GM19463 (cell line): ENCODE measurements at regions not wholly inside any gene's neighbourhood (a gene's known extent, or its start where the extent isn't known, plus 50 kb on each side); places are given as distances from the start of the nearest gene placed in this dataset.

ENCODE experiments used
- ATAC-seq: cut with Tn5 transposase; IDR thresholded peaks from one replicate; pipeline ENCODE4 v1.9.1; 2021; ENCODE audit warnings: mild to moderate bottlenecking, moderate library complexity; ENCODE audit not compliant: unreplicated experiment

DNA sequence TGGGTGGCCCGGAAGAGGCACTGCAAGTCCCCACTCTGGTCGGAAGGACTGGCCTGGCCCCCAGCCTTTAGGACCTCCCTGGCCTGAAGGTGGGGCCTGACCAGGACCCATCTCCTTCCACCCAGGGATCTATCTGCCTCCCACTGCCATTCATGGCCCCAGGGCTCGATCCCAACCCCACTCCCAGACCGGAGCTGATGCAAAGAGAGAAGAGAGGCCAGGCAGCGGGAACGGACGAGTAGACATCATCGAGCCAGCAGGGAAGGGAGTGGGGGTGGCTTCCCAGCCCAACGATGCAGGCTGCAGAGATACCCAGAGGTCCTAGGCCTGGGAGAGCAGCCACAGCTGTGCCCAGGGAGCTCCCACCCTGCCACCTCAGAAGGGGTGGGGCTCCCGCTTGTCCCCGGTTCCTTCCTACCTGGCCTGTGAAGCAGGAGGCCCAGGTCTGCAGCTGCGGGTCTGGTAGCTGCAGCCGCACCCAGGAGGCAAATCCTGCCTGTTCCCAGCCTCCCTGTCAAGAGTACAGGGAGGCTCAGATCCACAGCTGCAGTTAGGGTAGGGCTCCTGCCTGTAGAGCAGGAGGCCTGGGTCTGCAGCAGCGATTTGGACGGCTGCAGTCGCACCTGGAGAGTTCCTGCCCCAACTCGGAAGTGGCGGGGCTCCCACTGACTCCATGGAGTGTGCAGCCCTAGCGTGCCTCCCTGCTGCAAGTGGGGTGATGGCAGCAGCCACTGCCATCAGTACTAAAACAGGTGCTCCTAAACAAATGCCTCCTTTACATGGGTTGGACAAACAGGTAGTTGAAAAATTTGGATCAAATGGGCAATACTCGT lies 1151.0 kb upstream of the PHF14 start:
- no peak for ATAC-seq

DNA sequence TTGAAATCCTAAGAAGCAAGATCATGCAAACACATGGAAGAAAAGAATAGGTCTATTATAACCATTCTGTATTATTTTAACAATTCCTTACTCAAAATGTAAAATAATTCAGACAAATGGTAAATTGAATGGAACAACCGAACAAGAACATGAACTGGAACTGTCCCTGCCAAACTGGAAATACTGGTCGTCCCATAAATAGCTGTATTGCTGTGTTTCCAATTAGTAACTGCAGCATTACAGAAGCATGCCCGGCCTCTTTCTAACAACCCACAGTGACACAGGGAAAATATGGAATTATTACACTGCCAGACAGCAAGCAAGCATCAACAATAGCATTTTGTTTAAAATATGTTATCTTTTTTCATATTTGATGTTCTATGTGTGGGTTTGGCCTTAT lies 1138.5 kb upstream of the PHF14 start:
- no peak for ATAC-seq

DNA sequence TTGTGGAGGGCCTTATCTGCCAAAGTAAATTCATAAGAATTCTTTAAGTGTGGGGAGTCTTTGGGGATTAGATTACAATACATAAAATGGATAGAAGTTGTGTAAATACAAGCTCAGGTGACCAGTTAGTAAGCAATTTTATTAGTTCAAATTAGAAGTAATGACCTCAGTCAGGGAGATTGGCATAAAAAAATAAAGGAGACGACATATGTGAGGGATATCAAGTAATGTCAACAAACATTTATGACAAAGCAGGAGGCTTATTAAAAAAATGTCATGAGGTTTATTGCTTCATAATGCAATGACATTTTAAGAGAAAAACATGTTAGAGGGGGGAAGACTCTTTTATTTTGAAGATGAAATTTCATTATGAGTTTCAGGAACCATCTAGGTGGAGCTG lies 1137.0 kb upstream of the PHF14 start:
- ATAC-seq = no peak

GRCh38 chr7:9842301-9842700 lies 1131.4 kb upstream of the PHF14 start:
- ATAC-seq = no peak

GRCh38 chr7:9846902-9847301 lies 1126.8 kb upstream of the PHF14 start:
- no peak for ATAC-seq

DNA sequence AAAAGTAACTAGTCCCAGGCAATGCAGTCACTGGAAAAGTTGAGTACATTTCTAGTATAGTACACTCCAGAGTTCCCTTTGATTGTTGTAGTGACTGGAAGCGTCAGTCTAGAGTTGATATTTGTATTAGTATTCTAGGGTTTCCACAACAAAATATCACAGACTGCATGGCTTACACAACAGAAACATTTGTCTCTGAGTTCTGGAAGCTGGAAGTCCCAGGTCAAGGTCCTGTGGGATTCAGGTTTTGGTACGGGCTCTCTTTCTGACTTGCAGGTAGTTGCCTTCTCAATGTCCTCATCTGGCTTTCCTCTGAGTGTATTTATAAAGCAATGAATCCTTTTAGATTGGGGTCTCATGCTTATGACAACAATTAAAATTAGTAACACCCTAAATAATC lies 1119.1 kb upstream of the PHF14 start:
- ATAC-seq = no peak

GRCh38 chr7:9856668-9857067 lies 1117.0 kb upstream of the PHF14 start:
- no peak for ATAC-seq

- no peak for ATAC-seq
Measured at GRCh38 chr7:9863545-9863944, 1110.1 kb upstream of the PHF14 start.

DNA sequence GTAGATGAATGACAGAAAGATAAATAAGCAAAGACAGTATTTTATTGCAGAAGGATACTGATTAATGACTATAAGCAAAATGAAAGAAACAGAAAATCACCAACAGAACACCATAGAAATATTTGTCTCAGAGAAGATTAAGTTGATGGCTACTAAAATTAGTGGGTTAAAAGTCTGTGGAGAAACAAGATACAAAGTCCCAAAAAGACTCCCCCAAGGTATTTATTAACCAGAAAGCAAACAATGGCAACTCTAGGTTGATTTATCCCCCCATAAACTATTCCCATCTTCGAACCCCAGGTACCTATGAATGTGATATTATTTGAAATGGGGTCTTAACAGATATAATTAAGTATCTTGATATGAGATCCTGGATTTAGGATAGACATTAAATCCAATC lies 1104.5 kb upstream of the PHF14 start:
- ATAC-seq = no peak

- no peak for ATAC-seq
Measured at GRCh38 chr7:9869566-9869965, 1104.1 kb upstream of the PHF14 start.

- ATAC-seq = no peak
Measured at GRCh38 chr7:9870674-9871073, 1103.0 kb upstream of the PHF14 start.

DNA sequence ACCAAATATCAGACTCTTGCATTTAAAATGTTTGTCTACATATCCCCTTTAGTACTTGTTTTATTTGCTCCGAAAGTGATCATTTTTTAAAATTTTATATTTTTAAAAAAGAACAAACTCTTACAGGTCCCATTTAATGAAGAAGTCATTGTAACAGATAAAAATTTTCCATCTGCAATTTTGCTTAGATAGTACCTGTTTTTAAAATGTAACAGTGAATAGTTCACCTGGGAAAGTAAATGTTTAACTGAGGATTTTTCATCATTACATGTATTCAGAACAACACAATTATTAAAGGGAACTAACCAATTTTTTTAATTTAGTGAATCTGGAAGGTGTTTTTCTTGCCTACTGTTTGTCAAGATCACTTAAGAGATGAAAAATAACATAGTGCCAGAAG lies 1099.5 kb upstream of the PHF14 start:
- no peak for ATAC-seq

- no peak for ATAC-seq
Measured at GRCh38 chr7:9876053-9876452, 1097.6 kb upstream of the PHF14 start.

DNA sequence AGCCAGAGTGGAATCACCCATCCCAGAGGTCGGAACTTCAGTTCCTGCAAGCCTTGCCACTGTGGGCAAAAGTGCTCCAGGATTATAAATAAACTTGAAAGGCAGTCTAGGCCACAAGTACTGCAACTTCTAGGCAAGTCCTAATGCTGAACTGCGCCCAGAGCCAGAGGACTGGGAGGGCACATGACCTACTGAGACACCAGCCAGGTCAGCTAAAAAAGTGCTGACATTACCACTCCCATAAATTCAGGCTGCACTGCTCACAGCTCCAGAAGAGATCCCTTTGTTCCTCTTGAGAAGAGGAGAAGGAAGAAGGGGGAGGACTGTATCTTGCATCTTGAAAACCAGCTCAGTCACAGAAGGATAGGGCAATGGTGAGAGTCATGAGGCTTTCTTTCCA lies 1084.1 kb upstream of the PHF14 start:
- ATAC-seq = no peak

DNA sequence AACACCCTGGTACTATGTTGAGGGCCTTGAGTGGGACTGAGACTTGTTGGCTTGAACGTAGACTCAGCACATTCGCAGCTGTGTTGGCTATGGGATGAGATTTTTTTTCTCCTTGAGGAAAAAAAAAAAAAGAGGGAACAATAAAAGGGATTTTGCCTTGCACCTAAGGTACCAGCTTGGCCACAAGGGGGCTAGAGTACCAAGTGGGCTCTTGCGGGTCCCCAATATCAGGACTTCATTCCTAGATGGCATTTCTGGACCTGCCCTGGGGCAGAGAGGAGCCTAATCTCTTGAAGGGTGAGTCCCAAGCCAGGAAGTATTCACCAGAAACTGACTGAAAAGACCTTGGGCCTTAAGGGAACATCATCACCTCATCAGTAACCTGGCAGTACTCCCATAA lies 1083.6 kb upstream of the PHF14 start:
- ATAC-seq = no peak

DNA sequence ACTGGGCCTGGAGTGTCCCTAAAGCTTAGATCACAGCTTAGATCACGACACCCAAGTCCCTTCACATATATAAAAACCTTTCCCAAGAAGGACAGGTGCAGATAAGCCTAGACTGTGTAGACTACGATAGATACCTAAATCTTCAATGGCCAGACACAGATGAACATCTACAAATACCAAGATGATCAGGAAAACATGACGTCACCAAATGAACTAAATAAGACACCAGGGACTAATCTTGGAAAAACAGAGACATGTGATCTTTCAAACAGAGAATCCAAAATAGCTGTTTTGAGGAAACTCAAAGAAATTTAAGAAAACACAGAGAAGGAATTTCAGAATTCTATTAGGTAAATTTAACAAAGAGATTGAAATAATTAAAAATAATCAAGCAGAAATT lies 1082.6 kb upstream of the PHF14 start:
- no peak for ATAC-seq

- ATAC-seq = no peak
Measured at GRCh38 chr7:9900339-9900738, 1073.3 kb upstream of the PHF14 start.

DNA sequence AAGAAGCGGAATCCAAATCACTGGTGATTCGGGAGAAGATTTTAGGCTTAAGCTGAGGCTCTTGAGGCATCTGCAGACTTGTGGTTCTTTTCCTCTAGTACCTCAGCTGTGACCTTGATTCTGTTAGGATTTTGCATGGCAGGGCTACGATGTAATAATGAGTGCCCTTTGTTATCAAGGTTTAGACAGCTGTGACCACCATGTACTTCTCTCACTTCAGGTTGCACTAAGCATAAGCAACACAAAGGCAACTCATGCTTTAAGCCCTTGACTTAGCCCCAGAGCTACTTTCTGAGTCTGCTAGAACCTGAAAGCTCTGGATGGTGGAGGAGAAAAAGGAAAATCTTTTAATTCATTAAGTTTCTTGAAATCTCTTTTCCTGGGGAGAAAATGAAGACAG lies 1052.3 kb upstream of the PHF14 start:
- no peak for ATAC-seq

DNA sequence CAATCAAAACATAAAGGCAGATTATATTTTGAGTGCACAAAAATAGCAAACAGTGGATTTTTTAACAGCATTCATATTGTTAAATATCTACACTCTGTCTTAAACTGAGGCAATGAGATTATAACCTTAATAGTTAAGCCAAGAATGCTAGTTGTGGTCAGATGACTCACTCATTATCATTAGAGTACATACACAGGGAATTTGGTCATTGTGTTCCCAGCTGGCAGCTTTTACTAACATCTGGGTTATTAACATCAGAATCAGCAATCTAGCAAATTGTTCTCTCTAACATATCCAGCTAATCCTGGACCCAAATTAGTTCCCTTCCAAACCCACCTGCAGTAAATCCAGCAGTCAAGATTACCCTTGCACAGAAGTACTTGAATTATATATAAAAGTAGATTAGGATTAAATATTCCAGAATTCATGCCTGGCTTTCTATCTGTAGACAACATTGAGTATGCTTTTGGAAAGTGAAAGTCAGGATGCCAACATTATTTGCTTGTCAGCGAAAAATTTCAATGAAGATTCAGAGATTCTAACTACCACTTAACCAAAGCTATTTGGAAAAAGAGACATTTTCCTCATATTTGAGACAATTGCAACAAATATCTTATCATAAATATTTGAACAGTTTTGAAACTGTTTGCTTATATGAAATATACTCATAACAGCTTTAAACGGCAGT lies 1035.6 kb upstream of the PHF14 start:
- ATAC-seq = no peak

GRCh38 chr7:9939176-9939575 lies 1034.5 kb upstream of the PHF14 start:
- no peak for ATAC-seq

DNA sequence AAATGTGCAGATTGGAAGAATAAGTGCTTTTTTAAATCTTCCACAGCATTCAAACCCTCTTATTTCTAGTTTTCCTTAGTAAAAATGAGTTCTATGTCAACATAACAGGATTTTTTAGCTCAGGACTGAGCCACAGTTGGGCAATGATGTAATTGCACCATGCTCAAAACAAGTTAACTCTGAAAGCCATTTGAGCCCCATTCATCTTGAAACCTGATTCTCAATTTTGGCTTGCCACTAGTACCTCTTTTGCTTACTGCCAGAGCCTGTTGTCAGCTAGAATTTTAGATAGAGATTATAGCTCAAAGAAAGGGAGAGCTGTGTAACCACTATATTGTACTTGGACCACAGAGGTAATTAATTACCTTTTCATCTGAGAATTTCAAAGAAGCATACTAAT lies 1028.5 kb upstream of the PHF14 start:
- ATAC-seq = no peak

DNA sequence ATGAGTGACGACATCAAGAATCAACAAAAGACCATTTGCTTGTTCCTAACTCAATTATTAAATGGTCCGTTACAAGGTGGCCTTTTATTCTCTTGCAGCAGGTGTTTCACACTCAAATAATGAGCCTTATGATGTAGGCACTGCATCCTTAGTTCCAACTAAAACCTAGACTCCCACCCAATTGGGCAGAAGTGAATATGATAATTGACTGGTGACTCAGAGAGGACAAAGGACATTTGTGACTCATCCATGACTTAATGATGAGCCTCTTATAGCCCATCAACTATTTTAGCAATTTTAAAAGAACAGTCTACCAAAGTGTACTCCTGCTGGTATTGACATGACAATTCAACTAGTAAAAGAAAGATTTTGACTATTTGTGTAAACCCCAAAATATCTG lies 1027.8 kb upstream of the PHF14 start:
- no peak for ATAC-seq

GRCh38 chr7:9955138-9955537 lies 1018.5 kb upstream of the PHF14 start:
- ATAC-seq = no peak
